HepG2 (cell line): ENCODE measurements at regions not wholly inside any gene's neighbourhood (a gene's known extent, or its start where the extent isn't known, plus 50 kb on each side); places are given as distances from the start of the nearest gene placed in this dataset.
A peak's percentile ranks its signal among the peaks of the same experiment; 100 is the strongest.

Experiments used
- ATAC-seq: fragments of 200-7000 bp; cut with Tn5 transposase; 3 replicates; pipeline ENCODE4 v1.9.1; 2020; ENCODE audit warnings: mild to moderate bottlenecking, moderate library complexity
- BruUV-seq: library from RNA; stranded (reverse); fragments of 400-500 nt; replicated peaks from 2 replicates; lab custom pipeline; 2021; lab: Mats Ljungman, UMichigan
- CTCF ChIA-PET: fragments of 300-600 bp; formaldehyde crosslinking; extraction: SDS; loops from one replicate; lab custom pipeline; 2021; ENCODE audit warnings: low total read pairs, inconsistent platforms, low intra/inter-chr PET ratio; lab: Yijun Ruan, JAX
- POLR2A ChIA-PET: fragments of 350-600 bp; sonication (Branson Sonifier 250); formaldehyde crosslinking; loops from one replicate; lab custom pipeline; 2020; ENCODE audit warnings: antibody characterized with exemption, inconsistent platforms; lab: Yijun Ruan, JAX
- DNase-seq: peaks from one replicate; pipeline ENCODE4 v3.0.0-alpha.2; 2015; ENCODE audit warnings: low spot score
- FAIRE-seq: peaks from 3 replicates; lab custom pipeline; 2011; peaks lifted over from hg19 to GRCh38; lab: Jason Lieb, UNC
- H2AFZ ChIP-seq: one replicate; pipeline ENCODE4 v1.6.1; 2011; ENCODE audit warnings: low read length, inconsistent platforms
- H3K27ac ChIP-seq: fragments of 300-600 bp; 3 replicates; pipeline ENCODE4 v1.8.0; 2011; ENCODE audit warnings: mixed run types, mild to moderate bottlenecking, mixed read lengths, low read length, inconsistent platforms; ENCODE audit not compliant: insufficient read depth; ENCODE audit errors: extremely low read length
- H3K27me3 ChIP-seq, 2 experiments: fragments of 200-600 bp in 1 of 2; 2 replicates in 1 of 2; 3 replicates in 1 of 2; pipeline versions ENCODE4 v1.6.0 to v1.8.0; 2011; ENCODE audit warnings: low read length in 2 of 2, mild to moderate bottlenecking in 2 of 2, moderate library complexity in 2 of 2, inconsistent platforms in 1 of 2; ENCODE audit not compliant: insufficient read depth in 2 of 2, control insufficient read depth in 1 of 2
- H3K36me3 ChIP-seq, 2 experiments: fragments of 200-600 bp in 1 of 2; replicated peaks in 1 of 2; 2 replicates in 1 of 2; 3 replicates in 1 of 2; pipeline versions ENCODE4 v1.5.1 to v1.8.0; 2011; ENCODE audit warnings: low read length in 2 of 2, inconsistent platforms in 1 of 2; ENCODE audit not compliant: insufficient read depth in 2 of 2, control insufficient read depth in 1 of 2
- H3K4me1 ChIP-seq: 2 replicates; pipeline ENCODE4 v1.5.1; 2012; ENCODE audit warnings: low read length, inconsistent platforms; ENCODE audit not compliant: insufficient read depth
- H3K4me2 ChIP-seq: 2 replicates; pipeline ENCODE4 v1.6.0; 2011; ENCODE audit warnings: low read depth, low read length, inconsistent platforms
- H3K4me3 ChIP-seq, 3 experiments: fragments of 200-600 bp in 1 of 3; sonication (generic), shearing (Covaris generic) in 1 of 3; replicated peaks in 1 of 3; 2 replicates each; pipeline ENCODE4 v1.5.1; 2011 to 2016; ENCODE audit warnings: low read length in 3 of 3, inconsistent platforms in 2 of 3, low read depth in 2 of 3, mild to moderate bottlenecking in 2 of 3, control low read depth in 1 of 3, mixed read lengths in 1 of 3; ENCODE audit not compliant: insufficient read depth in 1 of 3
- H3K79me2 ChIP-seq: one replicate; pipeline ENCODE4 v1.6.1; 2011; ENCODE audit warnings: low read length, inconsistent platforms; ENCODE audit not compliant: insufficient read depth
- H3K9ac ChIP-seq: 2 replicates; pipeline ENCODE4 v1.6.0; 2011; ENCODE audit warnings: mild to moderate bottlenecking, low read depth, low read length, inconsistent platforms; ENCODE audit not compliant: insufficient read depth
- H3K9me3 ChIP-seq: 2 replicates; pipeline ENCODE4 v1.5.1; 2012; ENCODE audit warnings: mild to moderate bottlenecking, low read length
- H4K20me1 ChIP-seq: 2 replicates; pipeline ENCODE4 v1.6.0; 2011; ENCODE audit warnings: inconsistent platforms, mild to moderate bottlenecking, low read length, moderate library complexity; ENCODE audit not compliant: insufficient read depth
- CENPT ChIP-seq: sonication (generic); formaldehyde crosslinking; IDR thresholded peaks from 2 replicates; pipeline ENCODE4 v1.8.0; 2022; ENCODE audit warnings: low read depth, mild to moderate bottlenecking, moderate library complexity, missing genetic modification reagents
- POGZ ChIP-seq: sonication (generic); formaldehyde crosslinking; IDR thresholded peaks from 2 replicates; pipeline ENCODE4 v1.4.0; 2020; ENCODE audit warnings: mild to moderate bottlenecking, missing genetic modification reagents
- SMYD3 ChIP-seq: sonication (generic); formaldehyde crosslinking; IDR thresholded peaks from 2 replicates; pipeline ENCODE4 v1.8.1; 2023; ENCODE audit warnings: mild to moderate bottlenecking, missing genetic modification reagents
- ZMYM4 ChIP-seq: sonication (generic); formaldehyde crosslinking; IDR thresholded peaks from 2 replicates; pipeline ENCODE4 v1.8.1; 2023; ENCODE audit warnings: mild to moderate bottlenecking, missing genetic modification reagents
- ZNF205 ChIP-seq: IDR thresholded peaks from 2 replicates; pipeline ENCODE4 v1.6.1; 2018; ENCODE audit warnings: missing biosample characterization, missing genetic modification reagents
- ZNF670 ChIP-seq: sonication (generic); formaldehyde crosslinking; IDR thresholded peaks from 2 replicates; pipeline ENCODE4 v1.8.0; 2022; ENCODE audit warnings: mild to moderate bottlenecking, missing genetic modification reagents, borderline replicate concordance
- WGBS: methylation state at CpG from one replicate; pipeline ENCODE4 v1.1.6; 2017; ENCODE audit warnings: low lambda C conversion rate; 5-methylcytosine and 5-hydroxymethylcytosine counted together
- in situ Hi-C: cut with HindIII; loops from 2 replicates; pipeline ENCODE4 v1.10.0; 2017; ENCODE audit warnings: low pct_unique_long_range_greater_than_20kb; ENCODE audit not compliant: extremely low pct_ligation_motif_present
- intact Hi-C: fragments of 100-400 bp; cut with micrococcal nuclease; formaldehyde crosslinking; loops from one replicate; pipeline ENCODE4 v1.10.0; 2022; ENCODE audit not compliant: unreplicated experiment
- TF ChIP-seq, protein P1 (sequence below): IDR thresholded peaks from 2 replicates; pipeline ENCODE4 v1.6.1; 2012; ENCODE audit warnings: inconsistent platforms
- TF ChIP-seq, protein P2 (sequence below): sonication (generic); formaldehyde crosslinking; IDR thresholded peaks from 2 replicates; pipeline ENCODE4 v1.4.0; 2020; ENCODE audit warnings: missing genetic modification reagents

DNA sequence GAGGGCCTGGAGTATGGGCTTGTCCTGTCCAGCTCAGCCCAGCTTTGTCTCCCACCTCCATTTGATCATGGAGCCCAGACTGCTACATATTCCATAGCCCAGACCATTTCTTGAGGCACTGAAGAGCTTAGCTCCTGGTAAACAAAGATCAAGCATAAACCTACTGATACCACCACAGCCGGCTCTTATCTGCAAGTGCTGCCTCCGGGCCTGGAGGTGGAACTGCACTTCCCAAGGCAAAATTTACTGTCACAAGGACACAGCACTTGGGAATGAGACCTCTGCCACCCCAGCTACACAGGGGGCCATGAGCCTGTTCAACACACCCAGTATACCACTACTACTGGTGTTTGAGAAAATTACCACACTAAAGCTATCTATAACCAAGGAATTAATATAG lies 53.7 kb upstream of the PLSCR5 start:
- no peak for TF ChIP-seq CENPT
- no peak for TF ChIP-seq ZNF670
- 0 out of 2 replicates have a peak, but pooled peaks have one; percentile 16 for TF ChIP-seq POGZ (CRISPR knock-in tag)
- no peak for TF ChIP-seq SMYD3 (CRISPR knock-in tag)
- TF ChIP-seq ZMYM4 (CRISPR knock-in tag) = peak; percentile 75
- TF ChIP-seq, protein P1, sequence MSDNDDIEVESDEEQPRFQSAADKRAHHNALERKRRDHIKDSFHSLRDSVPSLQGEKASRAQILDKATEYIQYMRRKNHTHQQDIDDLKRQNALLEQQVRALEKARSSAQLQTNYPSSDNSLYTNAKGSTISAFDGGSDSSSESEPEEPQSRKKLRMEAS = no peak
- TF ChIP-seq, protein P2, sequence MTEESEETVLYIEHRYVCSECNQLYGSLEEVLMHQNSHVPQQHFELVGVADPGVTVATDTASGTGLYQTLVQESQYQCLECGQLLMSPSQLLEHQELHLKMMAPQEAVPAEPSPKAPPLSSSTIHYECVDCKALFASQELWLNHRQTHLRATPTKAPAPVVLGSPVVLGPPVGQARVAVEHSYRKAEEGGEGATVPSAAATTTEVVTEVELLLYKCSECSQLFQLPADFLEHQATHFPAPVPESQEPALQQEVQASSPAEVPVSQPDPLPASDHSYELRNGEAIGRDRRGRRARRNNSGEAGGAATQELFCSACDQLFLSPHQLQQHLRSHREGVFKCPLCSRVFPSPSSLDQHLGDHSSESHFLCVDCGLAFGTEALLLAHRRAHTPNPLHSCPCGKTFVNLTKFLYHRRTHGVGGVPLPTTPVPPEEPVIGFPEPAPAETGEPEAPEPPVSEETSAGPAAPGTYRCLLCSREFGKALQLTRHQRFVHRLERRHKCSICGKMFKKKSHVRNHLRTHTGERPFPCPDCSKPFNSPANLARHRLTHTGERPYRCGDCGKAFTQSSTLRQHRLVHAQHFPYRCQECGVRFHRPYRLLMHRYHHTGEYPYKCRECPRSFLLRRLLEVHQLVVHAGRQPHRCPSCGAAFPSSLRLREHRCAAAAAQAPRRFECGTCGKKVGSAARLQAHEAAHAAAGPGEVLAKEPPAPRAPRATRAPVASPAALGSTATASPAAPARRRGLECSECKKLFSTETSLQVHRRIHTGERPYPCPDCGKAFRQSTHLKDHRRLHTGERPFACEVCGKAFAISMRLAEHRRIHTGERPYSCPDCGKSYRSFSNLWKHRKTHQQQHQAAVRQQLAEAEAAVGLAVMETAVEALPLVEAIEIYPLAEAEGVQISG (CRISPR knock-in tag) = peak; percentile 81
- TF ChIP-seq ZNF205 (CRISPR knock-in tag) = no peak
- Histone ChIP-seq H3K9ac (no peak overlapping the region), H3K79me2 (no peaks in the 10 kb centered on the region), H3K27ac (no peak overlapping the region), H2AFZ (no peak overlapping the region), H3K4me1 (peaks cover 16% of the 10 kb centered on the region), H3K4me2 (no peak overlapping the region), H3K27me3 (no peaks in the 10 kb centered on the region), H4K20me1 (no peaks in the 10 kb centered on the region), H3K4me3 (no peak overlapping the region), H3K36me3 (no peaks in the 10 kb centered on the region), H3K9me3 (no peaks in the 10 kb centered on the region)
- no TSS peak for BruUV-seq
- POLR2A ChIA-PET = no interaction called here
- in situ Hi-C loops = no loop called here
- FAIRE-seq = no peak
- CTCF ChIA-PET = no interaction called here
- peak; percentile 55 for ATAC-seq
- intact Hi-C loops = loop anchor here (5.0 kb wide), 1 partner anchor 108 kb away; no protein-coding TSS in a partner anchor
- no peak for DNase-seq
- WGBS = no CpG with 5 or more reads among the region's 2 CpGs
